GM18951 (cell line): ENCODE measurements at regions not wholly inside any gene's neighbourhood (a gene's known extent, or its start where the extent isn't known, plus 50 kb on each side); places are given as distances from the start of the nearest gene placed in this dataset.

ENCODE experiments used
- POLR2A ChIP-seq: IDR thresholded peaks from 4 replicates; pipeline ENCODE4 v1.6.1; 2011; ENCODE audit warnings: mild to moderate bottlenecking; ENCODE audit not compliant: insufficient read length, insufficient read depth; ENCODE audit errors: extremely low read depth
- in situ Hi-C: fragments of 300-500 bp; cut with MboI; formaldehyde crosslinking; loops from one replicate; pipeline ENCODE4 v1.12.0; 2022; ENCODE audit warnings: low sequenced_read_pairs, mixed read lengths, inconsistent platforms; ENCODE audit not compliant: unreplicated experiment

DNA sequence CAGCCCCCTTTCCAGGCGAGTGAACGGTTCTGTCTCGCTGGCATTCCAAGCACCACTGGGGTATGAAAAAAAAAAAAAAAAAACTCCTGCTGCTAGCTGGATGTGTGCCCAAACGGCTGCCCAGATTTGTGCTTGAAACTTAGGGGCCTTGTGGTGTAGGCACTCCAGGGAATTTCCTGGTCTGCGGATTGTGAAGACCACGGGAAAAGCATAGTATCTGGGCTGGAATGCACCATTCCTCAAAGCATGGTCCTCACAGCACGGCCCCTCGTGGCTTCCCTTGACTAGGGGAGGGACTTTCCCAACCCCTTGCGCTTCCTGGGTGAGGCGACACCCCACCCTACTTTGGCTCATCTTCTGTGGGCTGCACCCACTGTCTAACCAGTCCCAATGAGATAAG, 516.8 kb upstream of the FAM241A start:
- no peak for TF ChIP-seq POLR2A
- in situ Hi-C loops, result loop anchor here (25.0 kb wide), 1 partner anchor 991 kb away; no protein-coding TSS in a partner anchor

- no peak for TF ChIP-seq POLR2A
- in situ Hi-C loops, result loop anchor here (25.0 kb wide), 1 partner anchor 993 kb away; no protein-coding TSS in a partner anchor
Observed at GRCh38 chr4:111630705-111631104, 514.5 kb upstream of the FAM241A start.

GRCh38 chr4:111631215-111631999, 513.8 kb upstream of the FAM241A start:
- in situ Hi-C loops, result loop anchor here (25.0 kb wide), 1 partner anchor 994 kb away; no protein-coding TSS in a partner anchor
- TF ChIP-seq POLR2A, result no peak

DNA sequence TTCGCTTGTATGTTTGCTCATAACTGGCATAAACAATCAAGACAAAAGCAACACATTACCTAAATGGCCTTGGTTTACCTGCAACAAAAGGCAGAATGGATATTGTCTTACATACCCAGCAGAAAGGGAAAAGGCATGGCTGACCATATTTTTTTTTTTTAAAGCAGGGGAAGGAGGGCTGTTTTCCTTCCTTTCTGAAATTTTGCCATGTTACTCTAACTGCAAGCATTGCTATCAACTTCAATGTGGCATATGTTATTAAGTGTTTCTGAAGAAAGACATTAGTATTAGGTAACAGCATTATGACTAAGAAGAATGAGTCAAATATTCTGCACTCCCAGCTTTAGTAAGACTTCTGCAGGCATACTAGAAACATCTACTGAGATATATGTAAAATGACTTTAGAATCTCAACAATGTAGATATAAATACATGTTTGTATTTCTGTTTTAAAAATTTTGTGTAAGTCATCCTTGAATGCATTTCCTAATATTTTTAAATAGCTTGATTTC, 512.6 kb upstream of the FAM241A start:
- in situ Hi-C loops, result loop anchor here (25.0 kb wide), 1 partner anchor 995 kb away; no protein-coding TSS in a partner anchor
- TF ChIP-seq POLR2A, result no peak

- in situ Hi-C loops, result loop anchor here (25.0 kb wide), 1 partner anchor 996 kb away; no protein-coding TSS in a partner anchor
- no peak for TF ChIP-seq POLR2A
Observed at GRCh38 chr4:111633663-111634266, 511.5 kb upstream of the FAM241A start.

GRCh38 chr4:111635646-111636045, 509.6 kb upstream of the FAM241A start:
- in situ Hi-C loops, result loop anchor here (25.0 kb wide), 1 partner anchor 998 kb away; no protein-coding TSS in a partner anchor
- no peak for TF ChIP-seq POLR2A

DNA sequence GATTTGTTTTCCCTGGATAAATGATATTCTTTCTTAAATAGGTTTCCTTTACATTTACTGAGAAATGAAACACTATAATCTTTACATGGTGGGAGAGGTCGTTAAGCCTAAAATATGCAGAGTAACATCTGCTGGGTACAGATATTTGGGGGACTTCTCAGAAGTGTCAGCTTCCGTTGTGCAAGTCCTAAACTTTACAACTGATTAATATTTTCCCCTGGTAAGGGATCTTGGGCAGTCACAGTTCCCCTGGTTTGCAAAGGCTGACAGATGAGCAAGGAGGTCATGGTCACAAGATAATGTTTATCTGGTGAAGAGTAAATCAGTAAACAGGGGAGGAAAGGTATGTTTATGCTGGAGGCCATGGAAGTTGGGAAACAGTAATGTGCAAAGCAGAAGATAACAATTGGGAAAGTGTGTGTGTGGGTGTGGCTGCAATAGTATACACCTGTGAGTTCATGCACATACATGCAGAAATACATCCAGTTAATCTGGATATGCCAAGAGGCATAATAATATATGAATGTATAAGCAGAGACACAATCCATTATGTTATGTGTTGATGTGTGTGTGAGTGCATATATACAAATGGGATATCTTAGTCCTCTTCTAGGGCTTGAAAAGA, 508.2 kb upstream of the FAM241A start:
- in situ Hi-C loops, result loop anchor here (25.0 kb wide), 1 partner anchor 1000 kb away; no protein-coding TSS in a partner anchor
- TF ChIP-seq POLR2A, result no peak

- in situ Hi-C loops, result loop anchor here (25.0 kb wide), 1 partner anchor 1002 kb away; no protein-coding TSS in a partner anchor
- TF ChIP-seq POLR2A, result no peak
Observed at GRCh38 chr4:111639120-111639690, 506.0 kb upstream of the FAM241A start.

GRCh38 chr4:111639876-111640275, 505.4 kb upstream of the FAM241A start:
- TF ChIP-seq POLR2A, result no peak
- in situ Hi-C loops, result loop anchor here (10.0 to 25.0 kb wide), 3 partner anchors 295 to 1003 kb away; no protein-coding TSS in a partner anchor

DNA sequence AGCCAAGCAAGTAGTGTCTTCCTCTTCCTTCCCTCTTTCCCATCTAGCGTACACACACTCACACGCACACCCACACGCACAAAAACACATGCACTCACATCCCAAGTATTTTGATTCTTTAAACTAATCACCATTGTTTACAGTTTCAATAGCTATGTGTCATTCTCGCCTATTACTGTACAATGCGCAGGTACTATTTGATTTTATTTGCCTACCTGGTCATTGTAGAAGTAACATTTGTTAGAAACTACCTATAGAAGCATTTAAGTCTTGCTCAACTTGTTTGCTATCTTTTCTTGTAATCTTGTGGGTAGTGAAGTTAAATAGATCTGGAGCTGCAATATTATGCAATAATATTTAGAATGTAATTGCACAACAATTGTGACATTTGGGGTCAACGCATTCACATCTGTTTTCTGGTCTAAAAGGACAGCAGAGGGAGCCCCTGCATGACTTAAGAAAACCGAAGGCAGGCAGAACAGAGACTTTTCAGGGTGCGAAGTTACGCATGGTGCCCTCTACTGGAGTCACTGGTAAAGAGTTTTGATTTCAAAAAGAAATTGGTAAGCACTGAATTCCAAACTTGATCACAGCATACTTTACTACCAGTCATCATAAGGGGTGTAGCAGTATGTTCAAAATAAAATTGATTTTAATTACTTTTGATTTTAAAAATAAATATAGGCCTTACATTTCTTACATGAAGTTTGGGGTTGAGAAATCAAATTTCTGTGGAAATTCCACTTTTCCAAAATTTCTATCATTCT, 503.3 kb upstream of the FAM241A start:
- in situ Hi-C loops, result loop anchor here (10.0 to 25.0 kb wide), 3 partner anchors 293 to 1005 kb away; no protein-coding TSS in a partner anchor
- no peak for TF ChIP-seq POLR2A

- no peak for TF ChIP-seq POLR2A
- in situ Hi-C loops, result loop anchor here (10.0 to 25.0 kb wide), 3 partner anchors 287 to 1011 kb away; no protein-coding TSS in a partner anchor
Observed at GRCh38 chr4:111648056-111648455, 497.2 kb upstream of the FAM241A start.

GRCh38 chr4:111649308-111649707, 495.9 kb upstream of the FAM241A start:
- in situ Hi-C loops, result loop anchor here (10.0 to 25.0 kb wide), 3 partner anchors 285 to 1012 kb away; no protein-coding TSS in a partner anchor
- no peak for TF ChIP-seq POLR2A
